GM18909 (cell line): ENCODE measurements at regions not wholly inside any gene's neighbourhood (a gene's known extent, or its start where the extent isn't known, plus 50 kb on each side); places are given as distances from the start of the nearest gene placed in this dataset.

Experiments used
- ATAC-seq: cut with Tn5 transposase; IDR thresholded peaks from one replicate; pipeline ENCODE4 v1.9.1; 2021; ENCODE audit warnings: mild to moderate bottlenecking; ENCODE audit not compliant: unreplicated experiment, poor library complexity

DNA sequence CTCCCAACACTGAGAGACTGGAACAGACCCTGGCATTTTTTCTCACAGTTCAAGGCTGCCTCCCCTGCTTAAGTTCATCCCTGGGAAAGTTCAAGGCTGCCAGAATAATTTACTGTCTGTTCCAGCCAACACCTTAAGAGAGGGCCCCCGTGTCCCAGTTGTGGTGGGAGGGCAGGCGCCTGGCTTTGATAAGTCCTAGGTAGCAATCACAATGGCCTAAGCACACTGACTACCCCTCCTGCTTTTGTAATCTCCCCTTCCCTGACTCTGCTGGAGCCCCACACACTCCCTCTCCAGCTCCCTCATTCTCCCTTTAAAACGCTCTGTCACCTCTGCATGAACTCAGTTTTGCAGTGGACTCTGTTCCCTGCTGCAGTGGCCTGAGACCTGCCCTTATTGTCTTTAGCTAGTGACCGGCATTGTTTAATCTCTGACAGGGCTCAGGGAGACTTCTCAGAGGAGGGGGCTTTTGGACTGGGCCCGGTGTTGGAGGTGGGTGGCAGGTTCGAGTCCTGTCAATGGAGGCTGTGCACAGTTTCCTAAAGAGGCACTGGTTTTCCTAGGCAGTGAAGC lies 507.2 kb downstream of the TBC1D22A start:
- ATAC-seq = no peak

DNA sequence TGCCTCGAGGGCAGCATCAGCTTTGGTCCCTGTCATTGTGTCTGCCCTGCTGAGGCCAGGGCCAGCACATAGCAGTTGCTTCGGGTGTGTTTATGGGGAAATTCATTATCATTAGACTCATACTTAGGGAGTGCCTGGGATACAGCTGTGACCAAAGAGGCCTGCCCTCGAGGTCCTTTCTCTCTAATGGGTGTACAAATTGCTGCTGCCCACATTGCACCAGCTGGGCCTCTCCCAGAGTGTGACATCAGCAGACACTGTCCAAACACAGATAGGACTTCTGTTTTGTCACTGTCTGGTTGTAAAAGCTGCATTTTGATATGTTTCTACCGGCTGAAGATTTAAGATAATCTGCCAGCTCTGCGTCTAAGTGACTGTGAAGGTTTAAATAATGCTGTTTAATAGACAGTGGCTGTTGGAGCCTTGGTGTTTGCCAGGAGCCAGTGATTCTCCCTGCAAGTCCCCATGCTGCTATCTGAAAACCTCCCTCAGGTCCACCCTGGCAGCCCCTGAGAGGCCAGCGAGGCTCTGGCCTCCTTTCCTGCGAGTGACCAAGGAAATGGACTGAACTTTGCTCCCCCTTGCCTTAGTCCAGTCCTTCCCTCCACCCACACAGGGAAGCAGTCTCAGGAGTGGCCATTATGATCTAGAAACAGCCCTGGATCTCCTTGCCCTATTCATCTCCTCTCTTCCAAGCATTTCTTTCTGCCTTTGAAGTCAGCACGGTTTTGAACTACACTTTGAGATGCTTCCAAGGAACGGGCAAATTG lies 505.2 kb downstream of the TBC1D22A start:
- ATAC-seq = no peak

DNA sequence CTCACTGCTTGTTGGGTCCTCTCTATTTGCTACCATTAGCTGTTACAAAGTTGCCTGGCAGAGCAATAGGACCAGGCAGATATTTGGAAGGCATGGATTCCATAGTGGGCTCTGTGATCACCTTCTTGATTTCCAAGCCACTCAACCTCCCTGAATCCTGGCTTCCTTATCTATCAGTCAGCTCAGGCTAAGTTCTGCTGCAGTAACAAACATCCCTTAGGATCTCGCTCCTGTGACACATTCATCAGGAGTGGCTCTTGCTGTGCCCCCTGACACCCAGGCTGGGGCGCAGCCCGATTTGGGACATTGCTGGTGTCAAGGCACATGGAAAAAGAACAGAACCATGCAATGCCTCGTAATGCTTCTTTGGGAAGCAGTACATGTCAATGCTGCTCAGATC lies 503.9 kb downstream of the TBC1D22A start:
- ATAC-seq = no peak

DNA sequence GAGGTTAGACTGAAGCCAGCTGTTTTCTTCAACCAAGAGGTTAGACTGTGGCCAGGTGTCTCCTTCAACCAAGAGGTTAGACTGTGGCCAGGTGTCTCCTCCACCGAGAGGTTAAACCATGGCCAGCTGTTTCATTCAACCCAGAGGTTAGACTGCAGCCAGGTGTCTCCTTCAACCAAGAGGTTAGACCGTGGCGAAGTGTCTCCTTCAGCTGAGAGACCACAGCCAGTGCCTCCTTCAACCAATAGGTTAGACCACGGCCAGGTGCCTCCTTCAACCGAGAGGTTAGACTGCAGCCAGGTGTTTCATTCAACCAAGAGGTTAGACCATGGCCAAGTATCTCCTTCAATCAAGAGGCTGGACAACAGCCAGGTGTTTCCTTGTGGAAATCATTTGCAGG lies 498.1 kb downstream of the TBC1D22A start:
- no peak for ATAC-seq

DNA sequence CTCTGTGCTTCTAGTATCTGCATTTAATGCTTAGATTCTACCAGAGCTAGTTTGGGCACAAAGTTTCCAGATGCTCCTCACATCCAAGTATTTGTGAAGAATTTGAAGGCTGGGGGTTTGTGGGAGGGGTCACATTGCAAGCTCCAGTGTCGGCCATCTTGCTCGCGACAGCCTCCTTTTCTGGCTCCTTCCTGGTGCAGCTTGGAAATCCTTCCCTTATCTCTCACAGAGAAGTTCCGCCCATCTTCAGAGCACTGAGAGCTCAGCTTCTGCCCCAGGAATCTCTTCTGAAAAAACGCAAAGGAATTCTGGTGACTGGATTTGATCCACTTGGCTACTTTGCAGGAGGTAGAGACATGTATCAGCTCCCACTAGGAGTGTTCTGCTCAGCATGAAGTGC lies 497.5 kb downstream of the TBC1D22A start:
- ATAC-seq = no peak

DNA sequence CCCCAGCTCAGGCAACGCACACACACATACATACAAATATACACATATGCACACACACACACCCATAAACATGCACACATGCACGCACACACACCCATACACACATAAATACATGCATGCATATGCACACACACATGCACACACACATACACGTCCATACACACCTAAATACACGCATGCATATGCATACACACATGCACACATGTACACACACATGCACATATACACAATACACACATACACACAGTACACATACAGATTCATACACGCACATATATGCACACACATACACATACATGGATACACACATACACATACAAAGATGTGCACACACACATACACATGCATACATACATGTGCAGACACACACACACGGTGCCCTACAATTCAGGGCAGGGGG lies 496.6 kb downstream of the TBC1D22A start:
- ATAC-seq = no peak

DNA sequence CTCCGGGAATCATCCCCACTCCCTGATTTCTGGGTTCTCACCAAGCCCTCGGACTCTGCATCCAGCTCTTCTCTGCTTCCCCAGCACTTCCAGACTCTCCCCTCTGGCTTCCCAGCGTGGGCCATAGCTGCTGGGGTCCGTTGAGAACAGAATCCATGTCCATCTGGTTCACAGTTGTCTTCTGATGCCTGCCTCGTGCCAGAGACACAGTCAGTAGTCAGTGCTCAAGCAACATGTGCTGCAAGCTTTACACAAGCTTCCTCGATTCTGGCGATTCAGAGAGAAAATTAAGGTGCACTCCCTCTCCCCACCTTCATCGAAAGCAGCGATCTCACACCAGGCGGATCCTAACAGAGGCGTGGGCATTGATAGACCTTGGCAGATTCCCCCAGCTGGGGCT lies 495.5 kb downstream of the TBC1D22A start:
- no peak for ATAC-seq

DNA sequence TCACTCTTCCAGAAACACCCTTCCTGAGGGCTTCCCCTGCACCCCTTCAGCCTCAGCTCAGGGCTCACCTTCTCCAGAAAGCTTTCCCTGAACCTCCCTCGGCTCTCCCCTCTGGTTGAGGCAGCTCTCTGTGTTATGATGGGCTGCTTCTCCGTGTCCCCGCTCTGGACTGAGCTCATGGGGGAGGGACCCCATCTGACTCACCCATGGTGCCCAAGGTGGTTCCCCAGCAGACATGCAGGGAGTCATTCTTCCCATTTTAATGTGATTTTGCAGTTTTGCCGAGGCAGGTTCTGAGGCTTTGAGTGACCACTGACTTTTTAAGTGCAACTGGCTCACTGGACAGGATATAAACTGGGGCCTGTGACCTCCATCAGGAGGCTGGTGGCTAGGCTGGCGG lies 495.1 kb downstream of the TBC1D22A start:
- no peak for ATAC-seq

DNA sequence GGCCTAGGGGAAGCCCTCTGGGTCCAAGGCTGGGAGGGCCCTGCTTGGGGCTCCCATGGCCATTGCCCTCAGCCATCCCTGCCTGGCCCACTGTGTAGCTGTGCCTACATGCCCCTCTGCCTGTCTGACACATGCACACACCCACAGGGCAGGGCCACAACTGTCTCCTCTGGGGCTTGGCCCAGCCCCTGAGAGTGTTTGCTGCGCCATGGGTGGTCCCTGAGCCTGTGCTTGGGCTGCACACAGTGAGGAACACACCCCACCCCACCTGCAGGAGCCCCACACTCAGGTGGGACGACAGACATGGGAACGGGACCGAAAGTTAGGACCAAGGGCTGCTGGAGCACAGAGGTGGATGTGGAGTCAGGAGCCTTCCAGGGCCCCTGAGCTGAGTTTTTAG lies 489.5 kb downstream of the TBC1D22A start:
- ATAC-seq = no peak

DNA sequence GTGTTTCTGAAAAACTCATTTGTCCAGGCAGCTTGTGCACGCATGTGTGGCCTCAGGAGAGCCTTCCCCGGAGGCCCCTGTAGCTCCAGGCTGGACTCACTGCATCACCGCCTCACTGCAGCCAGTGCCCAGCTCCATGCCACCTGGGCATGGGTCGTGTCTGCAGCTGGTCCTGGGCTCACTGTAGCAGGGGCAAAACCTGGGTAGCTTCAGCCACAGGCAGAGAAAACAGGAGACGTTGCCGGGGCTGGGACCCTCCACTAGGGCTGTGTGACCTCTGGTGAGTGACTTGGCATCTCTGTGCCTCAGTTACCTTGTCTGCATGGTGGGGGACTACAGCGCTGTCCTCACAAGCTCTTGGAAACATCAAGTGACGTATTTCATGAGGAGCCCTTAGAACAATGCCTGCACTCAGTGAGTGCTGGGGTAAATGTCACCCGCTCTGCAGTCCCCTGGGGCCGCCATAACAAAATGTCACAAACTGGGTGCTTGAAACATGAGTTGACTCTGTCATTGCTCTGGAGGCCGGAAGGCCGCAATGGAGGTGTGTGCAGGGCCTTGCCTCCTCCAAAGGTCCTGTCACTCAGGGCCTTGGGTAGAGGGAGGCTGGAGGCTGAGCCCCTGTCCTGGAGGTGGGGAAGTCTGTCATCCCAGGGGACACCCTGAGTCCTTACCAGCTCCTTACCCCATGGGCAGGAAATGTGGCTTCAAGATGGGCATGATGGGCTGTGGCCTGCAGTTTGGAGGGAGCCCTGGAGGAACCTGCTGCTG lies 488.7 kb downstream of the TBC1D22A start:
- no peak for ATAC-seq

DNA sequence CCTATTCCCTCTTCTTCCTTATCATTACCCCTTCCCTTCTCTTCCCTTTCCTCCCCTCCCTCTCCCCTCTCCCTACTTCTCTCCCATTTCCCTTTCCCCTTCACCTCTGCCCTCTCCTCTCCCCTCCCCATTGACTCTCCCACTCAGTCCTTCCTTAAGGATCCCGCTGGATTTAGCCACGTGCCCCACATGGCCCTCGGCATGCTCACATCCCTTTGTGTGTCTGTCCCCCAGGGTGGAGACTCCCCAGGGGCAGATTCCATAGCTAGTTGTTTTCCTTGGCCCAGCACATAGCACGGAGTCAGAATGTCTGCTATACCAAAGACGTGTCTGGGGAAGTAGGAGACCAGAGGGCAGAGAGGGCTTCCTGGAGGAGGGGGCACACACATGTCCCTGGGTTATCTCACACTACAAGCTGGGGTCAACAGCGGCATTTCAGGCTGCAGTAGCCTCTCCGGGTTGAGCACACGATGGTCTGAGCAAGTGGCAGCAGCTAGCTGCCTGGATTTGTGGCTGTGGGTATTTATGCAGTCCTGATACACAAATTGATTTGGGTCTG lies 487.0 kb downstream of the TBC1D22A start:
- no peak for ATAC-seq

DNA sequence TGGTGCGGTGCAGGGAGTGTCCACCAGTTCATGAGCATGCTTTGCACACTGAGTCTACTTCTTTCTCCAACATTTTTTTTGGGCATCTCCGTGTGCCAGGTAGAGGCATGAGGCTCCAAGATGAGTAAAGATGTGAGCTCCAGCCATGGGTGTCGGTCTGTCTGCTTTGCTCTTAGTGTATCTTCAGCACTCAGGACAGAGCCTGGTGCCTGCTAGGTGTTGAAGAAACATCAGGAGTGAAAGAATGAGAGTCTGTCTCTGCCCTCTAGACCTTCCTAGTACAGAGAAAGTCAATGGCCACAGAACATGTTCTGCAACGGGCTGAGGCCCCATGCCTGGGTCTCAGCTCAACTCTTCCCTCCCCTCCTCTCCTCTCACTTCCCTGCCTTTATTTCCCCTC lies 486.5 kb downstream of the TBC1D22A start:
- no peak for ATAC-seq

DNA sequence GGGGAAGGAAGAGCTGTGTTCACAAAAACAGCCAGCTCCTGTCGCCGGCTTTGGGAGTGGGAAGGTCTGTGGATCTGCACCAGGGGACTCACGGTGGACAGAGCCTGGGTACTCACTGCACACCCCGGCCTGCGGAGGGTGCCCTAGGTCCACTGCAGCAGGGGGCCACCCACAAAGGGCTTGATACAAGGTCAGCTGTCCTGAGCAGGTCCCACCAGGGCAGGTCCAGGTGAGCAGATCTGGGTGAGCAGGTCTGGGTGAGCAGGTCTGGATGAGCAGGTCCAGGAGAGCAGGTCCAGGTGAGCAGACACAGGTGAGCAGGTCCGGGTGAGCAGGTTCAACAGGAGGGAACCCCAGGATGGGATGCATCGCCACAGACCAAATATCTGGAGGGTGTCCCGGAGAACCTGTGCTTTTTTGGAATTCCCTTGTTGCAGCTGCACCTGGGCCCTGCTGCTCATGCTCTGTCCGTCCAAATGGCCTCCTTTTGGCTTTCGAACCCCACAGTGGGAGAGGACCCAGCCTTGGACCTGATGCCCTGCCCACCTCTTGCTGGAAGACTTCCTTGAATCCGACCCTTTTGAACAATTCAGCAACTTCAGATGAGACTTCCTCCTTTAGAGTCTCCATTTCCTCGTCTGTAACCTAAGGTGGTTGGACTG lies 485.3 kb downstream of the TBC1D22A start:
- no peak for ATAC-seq

DNA sequence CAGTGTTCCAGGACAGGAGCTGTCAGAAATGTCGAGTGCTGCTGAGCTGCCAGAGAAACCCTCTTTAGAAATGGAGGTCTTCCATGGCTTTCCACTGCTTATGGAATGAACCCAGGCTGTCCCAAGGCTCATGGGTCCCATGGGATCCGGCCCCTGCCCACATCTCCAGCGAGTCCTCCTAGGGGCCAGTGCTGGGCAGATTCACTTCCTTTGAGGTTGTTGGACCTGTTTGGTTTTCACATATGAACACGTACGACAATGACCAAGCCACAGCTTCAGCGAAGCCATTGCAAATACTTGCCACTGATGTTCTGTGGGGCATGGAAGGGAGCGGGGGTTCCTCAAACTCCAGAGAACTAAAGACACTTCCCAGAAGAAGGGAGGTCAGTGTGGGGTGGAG lies 483.3 kb downstream of the TBC1D22A start:
- ATAC-seq = no peak

DNA sequence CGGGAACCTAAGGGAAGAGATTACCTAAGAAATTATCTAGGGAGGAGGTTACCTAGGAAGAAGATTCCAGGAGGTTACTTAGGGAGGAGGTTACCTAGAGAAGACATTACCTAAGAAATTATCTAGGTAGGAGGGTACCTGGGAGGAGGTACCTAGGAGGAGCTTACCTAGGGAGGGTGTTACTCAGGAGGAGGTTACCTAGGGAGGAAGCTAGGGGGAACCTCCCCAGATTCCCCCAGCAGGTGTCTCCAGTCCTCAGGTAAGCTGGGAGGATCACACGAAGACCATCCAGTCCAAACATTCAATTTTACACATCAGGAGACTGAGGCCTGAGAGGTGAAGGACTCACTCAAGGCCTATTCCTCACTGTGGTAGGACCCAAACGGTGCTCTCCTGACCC lies 482.8 kb downstream of the TBC1D22A start:
- no peak for ATAC-seq

DNA sequence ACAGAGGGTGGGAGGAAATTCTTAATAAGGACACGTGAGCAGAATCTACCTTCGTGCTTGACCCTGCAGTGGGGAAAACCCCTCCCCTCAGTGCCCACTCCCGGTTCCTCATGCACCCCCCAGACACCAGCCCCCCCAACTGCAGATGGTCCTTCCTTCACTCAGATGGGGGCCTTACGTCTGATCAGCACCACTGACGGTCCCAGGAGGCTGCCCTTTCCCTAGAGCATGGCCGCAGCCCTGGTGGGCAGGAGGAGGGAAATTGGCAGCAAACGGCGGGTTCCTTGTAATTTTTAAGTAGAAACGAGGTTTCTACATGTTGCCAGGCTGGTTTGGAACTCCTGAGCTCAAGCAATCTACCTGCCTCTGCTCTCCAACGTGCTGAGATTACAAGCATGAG lies 477.7 kb downstream of the TBC1D22A start:
- no peak for ATAC-seq

DNA sequence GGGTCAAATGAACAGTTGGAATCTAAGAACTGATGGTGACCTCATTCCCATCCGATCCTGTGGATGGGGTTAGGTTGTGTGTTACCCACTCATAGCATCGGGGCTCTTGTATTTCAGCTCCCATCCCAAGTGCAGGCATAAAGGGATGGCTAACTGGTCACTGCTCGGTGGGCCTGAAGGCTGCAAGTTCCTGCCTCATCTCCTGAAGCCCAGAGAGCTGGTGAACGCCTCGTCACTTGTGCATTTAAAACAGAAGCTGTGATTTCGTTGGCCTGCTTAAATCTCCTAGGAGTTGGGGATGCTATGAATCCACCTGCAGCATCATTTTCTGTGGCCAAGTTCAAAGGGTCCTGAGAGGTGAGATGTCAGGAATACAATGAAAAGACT lies 477.0 kb downstream of the TBC1D22A start:
- ATAC-seq = no peak

DNA sequence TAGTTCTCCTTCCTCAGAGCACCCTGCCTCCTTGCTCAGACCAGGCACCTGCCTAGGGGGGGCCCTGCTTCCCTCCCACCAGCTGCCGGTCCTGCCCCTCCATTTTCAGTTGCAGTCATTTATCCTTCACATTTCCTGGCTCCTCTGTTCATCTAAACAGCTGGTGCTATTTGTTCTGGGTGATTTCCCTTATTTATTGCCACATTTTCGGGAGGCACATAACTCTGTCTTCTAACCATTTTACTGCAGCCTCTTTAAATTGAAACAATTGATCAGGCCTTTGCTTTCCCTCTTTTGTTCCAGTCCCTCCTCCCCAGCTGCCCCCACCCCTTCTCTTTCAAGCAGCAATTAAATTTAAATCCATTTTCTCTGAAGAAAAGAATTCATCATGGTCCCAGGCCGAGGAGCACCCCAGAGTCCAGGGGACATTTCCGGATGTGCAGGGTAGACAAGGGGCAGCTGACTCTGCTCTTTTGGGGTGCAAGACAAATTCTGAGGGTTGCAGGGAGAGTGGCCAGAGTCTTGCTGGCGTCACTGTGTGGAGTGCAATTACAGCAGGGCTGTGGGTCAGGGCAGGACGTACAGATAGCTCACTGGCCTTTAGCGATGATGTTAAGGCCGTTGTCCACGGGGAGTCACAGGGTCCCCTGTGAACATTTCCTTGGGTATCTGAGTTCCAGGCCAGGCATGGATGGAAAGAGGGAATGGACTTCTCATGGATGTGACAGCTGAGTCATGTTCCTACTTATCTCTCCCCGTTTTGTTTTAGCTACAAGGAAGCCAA lies 476.4 kb downstream of the TBC1D22A start:
- ATAC-seq = no peak

DNA sequence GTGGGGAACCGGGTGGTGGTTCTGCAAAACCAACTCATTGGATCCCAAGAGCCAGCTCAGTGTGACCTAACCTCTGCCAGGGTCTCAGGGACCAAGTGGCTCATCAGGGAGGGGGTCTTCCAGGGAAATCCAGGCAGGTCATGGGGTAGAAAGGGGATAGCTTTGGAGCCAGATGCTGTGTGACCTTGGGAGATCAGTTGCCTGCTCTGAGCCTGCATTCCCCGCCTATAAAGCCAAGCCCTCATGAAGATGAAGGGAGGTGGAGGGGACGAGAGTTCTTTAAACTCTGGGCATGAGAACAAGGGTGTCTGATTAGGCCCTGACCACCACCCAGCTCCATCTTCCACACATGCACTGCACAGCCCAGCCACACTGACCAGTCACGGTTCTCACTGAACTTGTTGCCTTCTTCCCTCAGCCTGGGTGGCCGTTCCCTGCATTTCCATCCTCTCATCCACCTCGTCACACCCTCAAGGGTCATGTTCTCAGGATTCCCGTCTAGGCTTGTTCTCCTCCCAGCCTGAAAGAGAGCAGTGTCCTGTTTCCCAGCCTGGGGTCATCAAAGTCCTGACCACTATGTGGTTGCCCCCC lies 475.5 kb downstream of the TBC1D22A start:
- no peak for ATAC-seq

DNA sequence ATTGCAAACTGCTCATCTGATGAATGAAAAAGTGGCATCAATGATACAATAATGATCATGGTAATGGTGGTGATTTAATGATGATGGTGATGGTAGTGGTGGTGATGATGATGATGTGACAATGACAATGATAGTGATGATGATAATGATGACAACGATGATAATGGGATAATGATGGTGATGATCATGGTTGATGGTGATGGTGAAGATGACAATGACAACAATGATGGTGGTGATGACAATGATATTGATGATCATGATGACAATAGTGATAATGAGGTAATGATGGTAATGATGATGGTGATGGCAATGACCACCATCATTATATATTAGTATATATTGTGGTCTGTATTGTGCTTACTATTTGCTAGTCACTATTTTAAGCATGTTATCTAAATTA lies 474.3 kb downstream of the TBC1D22A start:
- no peak for ATAC-seq
